OCI-LY7 (cell line): ENCODE measurements at regions not wholly inside any gene's neighbourhood (a gene's known extent, or its start where the extent isn't known, plus 50 kb on each side); places are given as distances from the start of the nearest gene placed in this dataset.

ENCODE experiments used
- BruUV-seq: library from RNA; stranded (reverse); fragments of 400-500 nt; replicated peaks from 2 replicates; lab custom pipeline; 2021; lab: Mats Ljungman, UMichigan
- CTCF ChIA-PET: fragments of 300-600 bp; sonication (Branson Sonifier 250); formaldehyde crosslinking; loops from one replicate; lab custom pipeline; 2022; ENCODE audit warnings: antibody characterized with exemption; ENCODE audit not compliant: unreplicated experiment; lab: Charles Lee
- POLR2A ChIA-PET: fragments of 300-600 bp; sonication (Branson Sonifier 250); formaldehyde crosslinking; loops from one replicate; lab custom pipeline; 2022; ENCODE audit warnings: antibody characterized with exemption; lab: Charles Lee
- DNase-seq: peaks from one replicate; pipeline ENCODE4 v3.0.0-alpha.2; 2015; ENCODE audit warnings: low spot score
- H2AFZ ChIP-seq: fragments of 200-600 bp; sonication (generic), shearing (Covaris generic); 2 replicates; pipeline ENCODE4 v1.6.1; 2014; ENCODE audit warnings: mild to moderate bottlenecking, antibody characterized with exemption, low read length, moderate library complexity
- H3K27ac ChIP-seq: fragments of 200-600 bp; sonication (generic); 2 replicates; pipeline ENCODE4 v1.5.1; 2014; ENCODE audit warnings: mixed run types, low read depth, mild to moderate bottlenecking, moderate library complexity, low read length, inconsistent platforms; ENCODE audit not compliant: poor library complexity, severe bottlenecking
- H3K36me3 ChIP-seq: fragments of 200-600 bp; sonication (generic); 2 replicates; pipeline ENCODE4 v1.6.1; 2014; ENCODE audit warnings: mild to moderate bottlenecking, antibody characterized with exemption, low read length, moderate library complexity, mixed read lengths; ENCODE audit not compliant: insufficient read depth
- H3K4me1 ChIP-seq: fragments of 200-600 bp; sonication (generic); 2 replicates; pipeline ENCODE4 v1.5.1; 2014; ENCODE audit warnings: mild to moderate bottlenecking, low read length; ENCODE audit not compliant: insufficient read depth, poor library complexity, severe bottlenecking
- H3K4me2 ChIP-seq: fragments of 200-600 bp; sonication (generic); 2 replicates; pipeline ENCODE4 v1.6.1; 2014; ENCODE audit warnings: mild to moderate bottlenecking, low read length
- H3K4me3 ChIP-seq: fragments of 200-600 bp; sonication (generic); 2 replicates; pipeline ENCODE4 v1.5.1; 2014; ENCODE audit warnings: mild to moderate bottlenecking, low read depth, low read length; ENCODE audit not compliant: poor library complexity, severe bottlenecking
- H3K79me2 ChIP-seq: fragments of 200-600 bp; sonication (generic); 2 replicates; pipeline ENCODE4 v1.6.1; 2016; ENCODE audit warnings: low read depth, mild to moderate bottlenecking, low read length, moderate library complexity, mixed read lengths; ENCODE audit not compliant: insufficient read depth
- H3K9me2 ChIP-seq: fragments of 200-600 bp; sonication (generic); 2 replicates; pipeline ENCODE4 v1.6.1; 2016; ENCODE audit warnings: mild to moderate bottlenecking, low read length, mixed read lengths; ENCODE audit not compliant: insufficient read depth
- H3K9me3 ChIP-seq: fragments of 200-600 bp; sonication (generic); 2 replicates; pipeline ENCODE4 v1.6.1; 2014; ENCODE audit warnings: mild to moderate bottlenecking, mixed run types, low read length, mixed read lengths
- H4K20me1 ChIP-seq: fragments of 200-600 bp; sonication (generic); 2 replicates; pipeline ENCODE4 v1.6.1; 2014; ENCODE audit warnings: mild to moderate bottlenecking, antibody characterized with exemption, low read length, moderate library complexity, mixed read lengths; ENCODE audit not compliant: insufficient read depth
- EZH2phosphoT487 ChIP-seq: fragments of 200-600 bp; sonication (generic); IDR thresholded peaks from 2 replicates; pipeline ENCODE4 v1.6.1; 2018; ENCODE audit warnings: low read depth, borderline replicate concordance, mild to moderate bottlenecking, mixed run types, antibody characterized with exemption, low read length, moderate library complexity, mixed read lengths
- intact Hi-C: fragments of 100-400 bp; cut with micrococcal nuclease; formaldehyde crosslinking; loops from one replicate; pipeline ENCODE4 v1.10.0; 2022; ENCODE audit not compliant: unreplicated experiment
- TF ChIP-seq, protein P1 (sequence below): fragments of 200-600 bp; sonication (generic); conservative IDR thresholded peaks from 2 replicates; pipeline ENCODE4 v1.5.1; 2014; ENCODE audit warnings: mild to moderate bottlenecking, antibody characterized with exemption, low read length, moderate library complexity, mixed read lengths

DNA sequence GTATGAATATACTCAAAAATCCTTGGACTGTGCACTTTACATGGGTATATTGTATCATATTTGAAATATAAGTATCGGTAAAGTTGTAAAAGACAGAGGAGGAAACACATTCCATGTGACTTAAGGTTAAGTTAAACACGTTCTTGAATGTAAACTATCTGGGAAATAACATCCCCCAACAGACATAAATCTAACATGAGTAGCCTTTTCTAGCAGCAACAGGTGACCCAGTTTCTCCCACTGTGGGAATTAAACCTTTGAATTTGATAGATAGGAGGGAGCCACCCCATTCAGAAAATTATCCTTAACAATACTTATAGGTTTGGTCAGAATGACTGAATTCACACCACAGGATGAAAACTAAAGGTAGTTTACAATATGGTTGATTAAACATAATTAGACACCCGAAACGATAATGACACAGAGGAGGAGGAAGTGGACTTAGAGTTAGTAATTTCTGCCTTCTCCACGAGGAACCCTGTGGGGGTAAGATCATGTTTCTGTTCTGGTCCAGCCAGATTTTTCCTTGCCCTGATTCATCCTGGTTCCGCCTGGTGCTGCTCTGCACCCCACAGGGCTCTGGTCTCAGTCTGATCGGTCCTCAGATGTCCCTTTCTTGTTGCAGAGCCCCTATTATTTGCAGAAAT, 84.6 kb upstream of the DNAH5 start:
- Histone ChIP-seq H3K27ac (no peak overlapping the region), H3K79me2 (no peaks in the 10 kb centered on the region), H3K9me3 (no peaks in the 10 kb centered on the region), H3K4me3 (no peak overlapping the region), H3K9me2 (no peaks in the 10 kb centered on the region), H3K4me2 (no peak overlapping the region), H4K20me1 (no peaks in the 10 kb centered on the region), H2AFZ (no peak overlapping the region), H3K36me3 (no peaks in the 10 kb centered on the region), H3K4me1 (no peaks in the 10 kb centered on the region)
- intact Hi-C loops: no loop called here
- ChIA-PET POLR2A (no interaction called here), CTCF (no interaction called here)
- TF ChIP-seq, protein P1, sequence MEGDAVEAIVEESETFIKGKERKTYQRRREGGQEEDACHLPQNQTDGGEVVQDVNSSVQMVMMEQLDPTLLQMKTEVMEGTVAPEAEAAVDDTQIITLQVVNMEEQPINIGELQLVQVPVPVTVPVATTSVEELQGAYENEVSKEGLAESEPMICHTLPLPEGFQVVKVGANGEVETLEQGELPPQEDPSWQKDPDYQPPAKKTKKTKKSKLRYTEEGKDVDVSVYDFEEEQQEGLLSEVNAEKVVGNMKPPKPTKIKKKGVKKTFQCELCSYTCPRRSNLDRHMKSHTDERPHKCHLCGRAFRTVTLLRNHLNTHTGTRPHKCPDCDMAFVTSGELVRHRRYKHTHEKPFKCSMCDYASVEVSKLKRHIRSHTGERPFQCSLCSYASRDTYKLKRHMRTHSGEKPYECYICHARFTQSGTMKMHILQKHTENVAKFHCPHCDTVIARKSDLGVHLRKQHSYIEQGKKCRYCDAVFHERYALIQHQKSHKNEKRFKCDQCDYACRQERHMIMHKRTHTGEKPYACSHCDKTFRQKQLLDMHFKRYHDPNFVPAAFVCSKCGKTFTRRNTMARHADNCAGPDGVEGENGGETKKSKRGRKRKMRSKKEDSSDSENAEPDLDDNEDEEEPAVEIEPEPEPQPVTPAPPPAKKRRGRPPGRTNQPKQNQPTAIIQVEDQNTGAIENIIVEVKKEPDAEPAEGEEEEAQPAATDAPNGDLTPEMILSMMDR: no peak
- no peak for TF ChIP-seq EZH2phosphoT487
- no peak for DNase-seq
- BruUV-seq: no TSS peak

- Histone ChIP-seq H3K9me2 (no peaks in the 10 kb centered on the region), H3K36me3 (no peaks in the 10 kb centered on the region), H3K27ac (no peak overlapping the region), H3K4me3 (no peak overlapping the region), H3K4me1 (no peaks in the 10 kb centered on the region), H3K79me2 (no peaks in the 10 kb centered on the region), H2AFZ (no peak overlapping the region), H3K4me2 (no peak overlapping the region), H4K20me1 (no peaks in the 10 kb centered on the region), H3K9me3 (no peaks in the 10 kb centered on the region)
- intact Hi-C loops: no loop called here
- ChIA-PET CTCF (no interaction called here), POLR2A (no interaction called here)
- no TSS peak for BruUV-seq
- DNase-seq: no peak
- TF ChIP-seq EZH2phosphoT487: no peak
- TF ChIP-seq, protein P1: no peak
Measured at GRCh38 chr5:14028188-14028587, 83.7 kb upstream of the DNAH5 start.

GRCh38 chr5:14025569-14026286, 81.2 kb upstream of the DNAH5 start:
- intact Hi-C loops: no loop called here
- BruUV-seq: no TSS peak
- H3K9me2 ChIP-seq: no peaks in the 10 kb centered on the region
- TF ChIP-seq, protein P1: no peak
- no peak for TF ChIP-seq EZH2phosphoT487
- H2AFZ ChIP-seq: no peak overlapping the region
- no peak overlapping the region for H3K4me3 ChIP-seq
- no peaks in the 10 kb centered on the region for H3K4me1 ChIP-seq
- ChIA-PET POLR2A (no interaction called here), CTCF (no interaction called here)
- H3K79me2 ChIP-seq: no peaks in the 10 kb centered on the region
- H3K27ac ChIP-seq: no peak overlapping the region
- H3K9me3 ChIP-seq: no peaks in the 10 kb centered on the region
- H3K4me2 ChIP-seq: no peak overlapping the region
- H3K36me3 ChIP-seq: no peaks in the 10 kb centered on the region
- no peak for DNase-seq
- H4K20me1 ChIP-seq: no peaks in the 10 kb centered on the region
